HG02885 (cell line): ENCODE measurements at regions not wholly inside any gene's neighbourhood (a gene's known extent, or its start where the extent isn't known, plus 50 kb on each side); places are given as distances from the start of the nearest gene placed in this dataset.

ENCODE experiments used
- ATAC-seq: cut with Tn5 transposase; IDR thresholded peaks from one replicate; pipeline ENCODE4 v1.9.1; 2021; ENCODE audit warnings: mild to moderate bottlenecking; ENCODE audit not compliant: unreplicated experiment, poor library complexity

DNA sequence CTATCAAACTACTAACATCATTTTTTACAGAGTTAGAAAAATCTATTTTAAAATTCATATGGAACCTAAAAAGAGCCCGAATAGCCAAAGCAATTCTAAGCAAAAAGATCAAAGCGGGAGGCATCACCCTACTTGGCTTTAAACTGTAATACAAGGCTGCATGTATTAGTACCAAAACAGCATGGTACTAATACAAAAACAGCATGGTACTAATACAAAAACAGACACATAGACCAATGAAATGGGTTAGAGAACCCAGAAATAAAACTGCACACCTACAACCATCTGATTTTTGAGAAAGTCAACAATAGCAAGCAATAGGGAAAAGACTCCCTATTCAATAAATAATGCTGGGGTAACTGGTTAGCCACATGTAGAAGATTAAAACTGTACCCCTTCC lies 640.7 kb downstream of the IRS1 start:
- no peak for ATAC-seq

DNA sequence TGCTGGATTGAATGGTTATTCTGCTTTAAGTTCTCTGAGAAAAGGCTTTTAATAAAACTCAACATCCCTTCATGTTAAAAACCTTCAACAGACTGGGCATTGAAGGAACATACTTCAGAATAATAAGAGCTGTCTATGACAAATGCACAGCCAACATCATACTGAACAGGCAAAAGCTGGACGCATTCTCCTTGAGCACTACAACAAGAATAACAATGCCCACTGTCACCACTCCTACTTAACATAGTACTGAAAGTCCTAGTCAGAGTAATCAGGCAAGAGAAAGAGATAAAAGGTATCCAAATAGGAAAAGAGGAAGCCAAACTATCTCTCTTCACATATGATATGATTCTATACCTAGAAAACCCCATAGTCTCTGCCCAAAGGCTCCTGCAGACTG lies 641.4 kb downstream of the IRS1 start:
- ATAC-seq: no peak

DNA sequence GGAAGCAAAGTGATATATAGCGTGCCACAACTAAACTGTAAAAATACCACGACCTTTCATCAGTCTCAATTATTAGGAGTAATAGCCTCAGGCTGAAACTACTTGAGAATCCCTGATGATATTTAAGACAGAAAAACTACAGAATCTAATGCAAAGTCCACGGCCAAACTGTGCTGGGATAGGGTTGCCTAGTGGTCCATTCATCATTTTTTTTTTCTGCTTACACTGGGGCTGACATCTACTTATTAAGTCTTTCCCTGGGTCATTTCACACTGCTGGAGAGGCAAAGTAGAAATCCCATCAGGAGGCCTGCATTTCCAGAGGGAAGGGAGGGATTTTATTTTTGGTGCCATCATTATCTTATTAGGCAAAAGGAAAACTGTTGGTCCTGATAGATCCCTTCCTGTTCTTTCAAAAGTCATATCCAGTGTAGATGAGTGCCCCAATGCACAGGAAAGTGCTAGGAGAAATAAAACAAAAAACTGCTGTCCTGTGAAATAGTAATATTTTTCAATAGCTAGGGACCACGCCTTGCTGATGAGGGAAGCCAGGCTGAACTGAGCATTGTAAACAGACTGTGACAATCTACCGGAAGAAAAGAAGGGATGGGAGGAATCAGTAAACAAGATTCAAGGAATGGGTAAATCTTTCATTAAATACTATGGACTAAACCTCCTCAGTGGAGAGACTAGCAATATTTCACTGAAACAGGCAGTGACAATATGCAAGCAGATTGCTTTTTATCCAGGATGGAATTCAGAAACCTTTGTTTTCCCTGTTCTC lies 644.3 kb downstream of the IRS1 start:
- ATAC-seq: no peak

DNA sequence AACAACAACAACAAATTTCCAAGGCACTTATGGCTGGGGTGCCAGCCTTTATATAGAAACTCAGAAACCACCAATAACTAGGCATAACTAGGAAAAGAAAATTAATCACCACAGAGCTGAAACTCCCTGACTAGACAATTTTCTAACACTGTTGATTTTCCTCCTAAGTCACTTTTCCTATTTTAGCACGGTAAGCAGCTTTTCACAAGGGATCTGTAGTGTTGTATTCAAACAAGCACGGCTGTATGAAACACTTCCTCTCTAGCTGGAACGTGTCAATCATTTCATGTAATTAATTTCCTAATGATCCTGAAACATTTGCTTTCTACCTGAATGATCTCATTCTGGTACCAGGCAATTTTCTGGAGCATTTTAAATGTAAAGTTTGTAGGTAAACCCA lies 645.0 kb downstream of the IRS1 start:
- no peak for ATAC-seq

DNA sequence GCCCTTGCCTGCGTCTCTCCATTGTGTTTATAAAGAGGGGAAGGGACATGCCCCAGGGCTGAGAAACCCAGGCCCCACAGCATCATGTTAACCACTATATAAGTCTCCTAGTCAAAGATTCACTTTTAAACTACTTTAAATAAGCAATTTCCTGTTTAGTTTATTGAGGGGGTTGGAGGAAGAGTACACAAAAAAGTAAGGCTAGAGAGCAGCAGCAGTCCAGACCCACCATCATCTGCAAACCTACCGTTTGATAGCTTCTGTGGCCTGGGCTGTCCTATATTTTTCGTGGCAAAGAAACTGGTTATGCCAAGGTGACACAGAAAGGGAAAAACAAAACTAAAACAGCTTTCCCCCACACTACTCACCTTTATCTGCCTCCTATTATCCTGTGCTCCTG lies 646.1 kb downstream of the IRS1 start:
- ATAC-seq: no peak

DNA sequence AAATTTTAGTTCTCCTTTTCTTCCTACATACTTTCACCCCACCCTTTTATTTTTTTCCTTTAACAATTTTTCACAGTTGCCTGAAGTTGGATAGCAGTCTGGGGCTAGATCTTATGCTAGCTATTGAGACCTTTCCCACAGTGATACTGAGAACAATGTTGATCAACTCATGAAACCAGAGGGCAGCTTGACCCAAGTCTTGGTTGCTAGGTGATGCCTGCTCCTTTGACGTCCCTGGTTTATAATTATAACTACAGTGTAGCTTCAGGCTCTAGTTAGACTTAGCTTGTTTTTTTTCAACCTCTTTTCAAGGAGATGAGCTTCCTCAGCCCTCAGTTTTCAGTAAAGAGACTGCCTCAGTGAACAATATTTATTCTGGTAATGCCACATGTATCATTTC lies 648.5 kb downstream of the IRS1 start:
- ATAC-seq: no peak

DNA sequence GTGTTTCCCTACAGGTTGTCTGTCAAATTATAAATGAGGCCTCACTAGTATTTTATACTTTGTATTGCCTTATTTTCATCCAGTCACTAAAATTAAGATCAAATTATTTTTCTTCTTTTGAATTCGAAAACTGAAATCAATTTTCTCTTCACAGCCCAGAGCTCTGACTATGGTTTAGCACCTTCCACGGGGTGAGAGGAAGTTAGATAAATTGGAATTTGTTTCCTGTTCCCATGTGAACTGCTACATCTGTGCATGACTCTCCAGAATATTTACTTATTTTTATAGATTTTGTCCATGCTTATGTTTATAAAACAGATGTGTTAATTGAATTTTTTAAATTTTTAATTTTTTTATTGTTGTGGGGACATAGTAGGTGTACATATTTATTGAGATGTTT lies 656.5 kb downstream of the IRS1 start:
- no peak for ATAC-seq

DNA sequence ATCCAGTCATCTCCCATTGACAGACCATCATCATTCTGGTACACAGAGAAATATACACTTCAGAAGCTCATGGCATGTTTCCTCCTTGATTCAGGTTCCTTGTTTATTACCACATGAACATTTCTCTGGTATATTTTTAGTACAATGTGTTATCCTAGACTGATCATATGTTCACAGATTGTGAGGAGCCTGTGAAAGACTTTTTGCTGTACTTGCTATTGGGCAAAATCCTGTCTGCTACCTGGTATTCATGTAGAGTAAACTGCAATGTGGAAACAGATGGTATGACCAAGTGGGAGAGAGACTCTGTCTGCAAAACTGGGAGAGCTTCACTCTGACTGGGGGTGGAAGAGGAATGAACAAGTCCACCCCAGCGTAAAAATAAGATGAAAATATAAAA lies 657.2 kb downstream of the IRS1 start:
- ATAC-seq: no peak

DNA sequence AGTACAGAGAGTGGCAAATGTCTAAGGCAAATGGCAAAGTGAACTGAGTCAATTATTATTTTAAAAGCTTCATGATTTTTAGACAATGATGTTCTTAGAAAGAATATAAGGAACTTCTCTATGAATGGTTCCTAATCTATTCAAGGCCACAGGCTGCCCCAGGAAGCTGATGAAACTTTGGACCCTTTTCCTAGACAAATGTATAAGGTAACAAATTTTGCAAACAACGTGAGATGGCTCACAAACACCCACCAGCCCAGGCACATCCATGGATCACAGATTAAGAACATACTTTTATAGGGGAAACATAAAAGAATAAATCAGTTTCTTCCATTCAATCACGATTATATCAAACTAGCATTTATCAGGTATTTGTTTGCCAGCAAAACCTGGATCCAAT lies 659.0 kb downstream of the IRS1 start:
- ATAC-seq: no peak

DNA sequence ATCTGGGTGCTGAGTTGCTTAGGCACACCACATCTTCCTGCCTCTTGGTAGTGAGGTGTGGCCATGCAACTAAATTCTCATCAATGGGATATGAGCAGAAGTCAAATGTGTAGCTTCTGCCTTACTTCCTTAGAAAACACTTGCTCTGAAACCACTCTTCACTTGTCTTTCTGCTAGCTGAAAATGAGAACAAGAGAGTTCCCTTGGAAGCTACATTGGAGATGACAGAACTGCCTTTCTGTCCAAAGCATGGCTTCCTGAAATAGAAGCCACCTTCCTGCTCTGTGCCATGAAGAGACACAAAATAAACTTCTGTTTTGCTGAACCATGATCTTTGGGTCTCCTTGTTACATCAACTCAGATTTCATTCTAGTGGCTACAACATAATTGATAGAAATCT lies 659.9 kb downstream of the IRS1 start:
- ATAC-seq: no peak

DNA sequence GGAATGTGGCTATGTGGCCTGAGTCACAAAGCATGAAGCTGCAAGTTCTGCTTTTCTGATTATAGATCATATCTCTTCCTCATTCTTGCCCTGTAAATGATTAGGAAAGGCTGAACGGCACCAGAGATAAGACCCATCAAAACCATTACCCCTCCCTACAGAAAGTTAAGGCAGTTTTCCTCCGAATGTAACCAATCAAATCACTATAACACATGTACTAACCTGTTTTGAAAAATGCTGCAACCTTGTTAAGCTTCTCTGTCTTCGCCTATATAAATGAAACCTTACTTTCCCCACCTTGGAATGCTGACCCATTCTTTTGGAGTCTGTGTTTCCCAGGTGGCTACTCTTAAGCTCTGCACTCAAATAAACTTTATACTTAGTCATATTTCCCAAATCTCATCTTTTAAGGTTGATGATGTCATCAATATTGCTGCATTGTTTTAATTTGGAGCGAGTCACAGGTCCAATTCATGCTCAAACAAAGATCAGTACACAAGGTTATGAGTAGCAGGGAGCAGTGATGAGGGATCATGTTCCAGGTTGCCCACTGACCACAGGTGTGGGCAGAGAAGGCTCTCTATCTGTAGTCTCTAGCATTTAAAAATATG lies 662.3 kb downstream of the IRS1 start:
- ATAC-seq: no peak

DNA sequence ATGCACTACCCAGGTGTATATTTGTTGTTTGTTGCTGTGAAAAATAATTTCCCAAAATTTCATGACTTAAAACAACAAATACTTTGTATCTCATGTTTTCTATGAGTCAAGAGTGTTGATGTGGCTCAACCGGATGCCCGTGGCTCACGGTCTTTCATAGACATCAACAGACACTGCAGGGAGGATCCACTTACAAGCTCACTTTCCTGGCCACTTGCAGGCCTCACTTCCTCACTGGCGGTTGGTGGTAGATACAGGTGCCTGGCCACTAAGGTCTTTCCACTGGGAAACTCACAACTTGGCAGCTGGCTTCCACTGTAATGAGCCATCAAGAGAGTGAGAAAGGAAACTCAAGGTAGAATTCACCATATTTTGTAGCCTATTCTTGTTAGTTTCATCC lies 662.9 kb downstream of the IRS1 start:
- no peak for ATAC-seq

DNA sequence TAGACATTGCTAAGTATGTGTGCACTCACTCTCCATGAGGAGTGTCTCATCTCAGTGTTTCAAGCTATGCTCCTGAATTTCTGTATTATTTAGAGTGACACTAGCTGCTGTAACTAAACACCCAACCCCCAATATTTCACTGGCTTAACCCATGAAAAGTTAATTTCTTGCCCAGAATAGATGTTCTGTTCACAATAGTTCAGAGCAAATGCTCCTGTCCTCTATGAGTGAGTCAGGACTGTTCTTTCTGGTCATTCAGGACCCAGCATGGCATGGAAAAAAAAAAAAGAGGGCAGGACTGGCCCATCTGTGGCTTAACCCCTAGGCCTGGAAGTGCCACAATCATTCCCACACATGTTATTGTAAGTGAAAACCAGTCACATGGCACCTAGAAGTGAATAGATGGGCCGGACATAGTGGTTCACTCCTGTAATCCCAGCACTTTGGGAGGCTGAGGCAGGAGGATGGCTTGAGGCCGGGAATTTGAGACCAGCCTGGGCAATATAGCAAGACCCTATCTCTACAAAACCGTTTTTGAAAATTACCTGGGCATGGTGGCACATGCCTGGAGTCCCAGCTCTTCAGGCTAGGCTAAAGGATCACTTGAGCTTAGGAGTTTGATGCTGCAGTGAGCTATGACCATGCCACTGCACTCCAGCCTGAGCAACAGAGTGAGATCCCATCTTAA lies 663.6 kb downstream of the IRS1 start:
- ATAC-seq: no peak

DNA sequence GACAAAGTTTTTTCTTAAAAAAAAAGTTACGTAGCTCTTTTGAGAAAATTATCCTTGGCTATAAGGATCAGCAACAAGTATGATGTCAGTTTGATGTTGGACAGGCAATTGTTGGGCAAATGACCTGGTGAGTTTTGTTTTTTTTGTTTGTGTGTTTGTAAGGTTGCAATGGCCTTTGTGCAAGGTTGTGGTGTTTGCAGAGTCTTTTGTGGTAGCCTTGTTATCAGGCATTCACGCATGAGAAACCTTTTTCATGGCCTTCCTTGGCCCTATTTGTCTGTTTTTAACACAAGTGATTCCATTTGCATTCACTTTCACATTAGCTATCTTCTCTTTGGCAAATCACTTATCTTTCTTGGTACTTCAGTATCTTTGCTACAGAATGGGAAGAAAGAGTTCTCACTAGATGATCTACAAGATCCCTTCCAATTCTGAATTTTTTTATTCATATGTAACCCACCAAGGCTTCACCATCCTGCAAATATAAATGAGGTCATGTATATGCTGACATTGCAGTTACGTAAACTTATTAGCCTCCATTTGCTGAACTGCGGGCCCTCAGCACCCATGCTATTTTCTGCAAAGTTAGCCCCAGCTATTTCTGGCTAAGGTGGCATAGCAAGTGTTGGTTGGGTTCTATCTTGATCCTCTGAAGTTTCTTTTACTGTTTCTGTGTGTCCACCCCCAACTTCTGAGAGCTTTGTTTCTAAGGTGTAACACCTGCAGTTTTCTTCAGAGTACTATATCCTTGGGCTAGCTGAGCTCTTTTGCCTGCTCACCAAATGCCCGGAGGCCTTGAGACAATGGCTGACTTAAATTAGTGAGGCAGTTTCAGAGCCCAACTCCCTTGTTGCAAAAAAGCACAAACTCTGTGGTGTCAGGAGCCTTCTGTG lies 667.1 kb downstream of the IRS1 start:
- ATAC-seq: no peak

DNA sequence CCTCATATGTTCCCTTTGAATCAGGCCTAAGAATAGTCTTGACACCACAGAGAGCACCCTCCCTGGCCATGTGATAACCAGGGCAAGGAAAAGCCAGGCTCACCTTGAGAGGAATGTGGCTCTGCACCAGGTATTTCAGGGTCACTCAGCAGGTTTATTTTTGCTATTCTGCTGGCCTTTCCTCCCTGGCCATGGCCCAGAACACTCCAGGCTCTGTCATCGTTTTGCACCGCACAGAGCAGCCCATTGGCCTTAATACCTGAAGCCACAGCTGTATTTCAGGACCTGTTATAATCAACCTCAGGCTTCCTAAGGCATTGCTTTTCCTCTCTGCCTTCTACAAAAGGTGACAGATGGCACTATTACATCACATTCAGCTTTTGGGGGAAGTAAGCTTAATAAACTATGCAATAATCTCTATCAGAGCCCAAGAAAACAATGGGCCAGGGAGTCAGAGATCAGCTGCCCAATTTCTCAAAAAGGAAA lies 668.3 kb downstream of the IRS1 start:
- ATAC-seq: no peak

DNA sequence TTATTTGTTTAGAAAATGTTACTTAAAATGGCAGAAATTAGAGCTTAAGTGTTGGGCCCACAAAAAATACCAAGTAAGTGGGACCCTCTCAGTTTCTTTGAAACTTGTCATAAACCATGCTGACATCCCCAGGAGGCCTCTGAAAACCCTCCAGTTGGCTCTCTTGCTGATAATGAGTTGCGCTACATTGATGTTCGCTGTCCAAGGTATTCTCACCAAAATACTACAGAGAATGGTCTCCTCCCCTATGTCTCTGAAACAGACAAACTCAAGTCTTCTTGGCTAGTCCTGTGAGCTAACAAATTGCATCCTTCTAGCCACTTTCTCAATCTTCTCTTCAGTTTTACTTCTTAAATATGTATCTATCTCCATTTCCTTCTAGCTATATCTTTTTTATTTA lies 669.4 kb downstream of the IRS1 start:
- no peak for ATAC-seq

DNA sequence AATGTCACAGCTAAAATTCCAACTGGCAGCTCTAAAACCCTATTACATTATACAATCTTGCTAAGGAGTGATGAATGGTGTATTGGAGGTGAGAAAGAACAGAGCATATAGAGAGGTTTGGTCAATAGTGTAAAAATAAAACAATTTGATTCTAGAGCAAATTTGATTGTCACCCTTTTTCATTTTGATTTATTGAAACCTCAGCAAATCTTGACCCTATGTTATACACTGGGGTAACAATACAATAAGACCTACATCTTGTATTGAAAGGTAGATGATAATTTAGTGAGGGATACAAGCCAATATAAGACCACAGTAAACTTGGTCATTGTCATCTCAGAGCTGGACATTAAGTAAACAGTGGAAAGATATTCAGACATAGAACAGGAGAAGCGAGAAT lies 671.9 kb downstream of the IRS1 start:
- no peak for ATAC-seq

DNA sequence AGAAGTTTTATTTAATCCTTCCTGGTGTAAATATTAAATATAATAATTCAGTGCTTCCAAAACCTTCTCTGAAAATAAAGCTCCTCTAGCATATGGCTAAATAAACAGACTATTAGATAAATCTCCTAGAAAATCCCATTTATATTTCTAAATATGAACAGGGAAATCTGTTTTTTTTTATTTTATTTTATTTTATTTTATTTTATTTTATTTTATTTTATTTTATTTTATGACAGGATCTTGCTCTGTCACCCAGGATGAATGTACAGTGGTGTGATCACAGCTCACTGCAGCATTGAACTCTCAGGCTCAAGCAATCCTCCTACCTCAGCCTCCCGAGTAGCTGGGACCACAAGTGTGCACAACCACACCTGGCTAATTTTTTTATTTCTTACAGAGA lies 673.5 kb downstream of the IRS1 start:
- ATAC-seq: no peak

DNA sequence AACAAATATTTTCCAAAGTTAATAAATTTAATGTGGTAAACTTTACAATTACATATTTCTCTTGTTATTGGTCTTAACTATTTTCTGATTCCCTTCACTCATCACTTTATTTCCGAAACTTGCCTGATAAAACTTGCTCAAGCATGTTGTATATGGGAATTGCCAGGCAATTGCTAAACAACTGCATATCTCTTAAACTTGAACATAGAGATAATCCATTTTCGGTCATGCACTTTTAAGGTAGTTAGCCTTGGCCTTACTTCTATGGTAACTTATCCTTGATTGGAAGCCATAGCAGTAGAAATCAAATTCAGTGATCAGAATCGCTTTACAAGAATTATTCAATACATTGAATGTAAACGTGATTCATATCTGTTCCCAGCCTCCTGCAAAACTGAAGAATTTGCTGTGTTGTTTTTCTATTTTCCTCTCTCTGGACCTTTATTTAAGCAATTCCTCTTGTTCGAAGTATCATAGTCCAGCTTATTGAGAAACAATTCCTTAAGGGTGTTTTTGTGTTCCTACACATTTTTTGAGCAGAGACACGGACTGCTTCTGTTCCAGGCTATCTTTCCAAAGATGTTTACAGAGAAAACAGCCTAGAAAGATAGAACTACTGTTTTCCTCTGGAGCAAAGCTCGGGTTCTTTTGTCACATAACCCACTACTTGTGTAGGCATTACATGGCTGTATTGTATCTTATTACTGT lies 674.3 kb downstream of the IRS1 start:
- ATAC-seq: no peak

DNA sequence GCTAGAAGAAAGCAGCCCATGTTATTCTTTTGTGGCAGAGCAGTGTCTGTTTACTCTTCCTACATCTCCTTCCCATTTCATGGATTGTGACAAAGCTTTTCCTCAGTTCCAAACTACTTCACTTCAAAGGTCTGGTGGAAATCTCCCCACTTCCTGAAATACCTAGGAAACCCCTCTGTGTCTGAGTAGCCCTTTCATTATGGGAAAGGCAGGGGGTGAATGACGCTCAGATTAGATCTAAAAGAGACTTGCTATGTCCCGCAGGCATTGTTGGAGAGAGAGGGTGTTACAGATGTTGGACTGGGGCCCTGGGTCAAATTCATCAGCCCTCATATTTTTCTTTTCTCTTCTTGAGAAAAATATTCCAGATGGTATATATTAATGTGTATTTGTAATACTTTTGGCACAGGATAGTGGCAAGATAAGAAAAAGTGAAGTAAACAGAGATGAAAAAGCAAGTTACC lies 675.0 kb downstream of the IRS1 start:
- ATAC-seq: no peak
